DOHH2 (cell line): ENCODE measurements at regions not wholly inside any gene's neighbourhood (a gene's known extent, or its start where the extent isn't known, plus 50 kb on each side); places are given as distances from the start of the nearest gene placed in this dataset.

Source experiments
- H3F3A ChIP-seq: fragments of 200-600 bp; sonication (generic), shearing (Covaris generic); 2 replicates; pipeline ENCODE4 v1.6.0; 2016; ENCODE audit warnings: antibody characterized with exemption, mild to moderate bottlenecking; ENCODE audit not compliant: control insufficient read depth, insufficient read depth
- H3K27ac ChIP-seq: fragments of 200-600 bp; sonication (generic); 2 replicates; pipeline ENCODE4 v1.5.1; 2014; ENCODE audit warnings: low read depth, mild to moderate bottlenecking, low read length, moderate library complexity
- H3K27me3 ChIP-seq: fragments of 200-600 bp; sonication (generic); 2 replicates; pipeline ENCODE4 v1.6.1; 2014; ENCODE audit warnings: mild to moderate bottlenecking, low read length, mixed read lengths; ENCODE audit not compliant: control insufficient read depth
- H3K36me3 ChIP-seq: fragments of 200-600 bp; sonication (generic); 2 replicates; pipeline ENCODE4 v1.6.1; 2014; ENCODE audit warnings: mild to moderate bottlenecking, low read length, moderate library complexity, mixed read lengths; ENCODE audit not compliant: control insufficient read depth
- H3K4me1 ChIP-seq: fragments of 200-600 bp; sonication (generic); 2 replicates; pipeline ENCODE4 v1.6.1; 2014; ENCODE audit warnings: mild to moderate bottlenecking, low read length, mixed read lengths; ENCODE audit not compliant: control insufficient read depth
- H3K4me2 ChIP-seq: fragments of 200-600 bp; sonication (generic); 2 replicates; pipeline ENCODE4 v1.6.0; 2014; ENCODE audit warnings: mild to moderate bottlenecking, low read length, moderate library complexity
- H3K4me3 ChIP-seq: fragments of 200-600 bp; sonication (generic); 2 replicates; pipeline ENCODE4 v1.5.1; 2014; ENCODE audit warnings: mild to moderate bottlenecking, low read length, mixed read lengths
- H3K79me2 ChIP-seq: fragments of 200-600 bp; sonication (generic); 2 replicates; pipeline ENCODE4 v1.6.1; 2014; ENCODE audit warnings: mild to moderate bottlenecking, low read length, mixed read lengths; ENCODE audit not compliant: control insufficient read depth
- H3K9me2 ChIP-seq: fragments of 200-600 bp; sonication (generic); replicated peaks from 2 replicates; pipeline ENCODE4 v1.6.1; 2014; ENCODE audit warnings: mild to moderate bottlenecking, low read length, mixed read lengths; ENCODE audit not compliant: control insufficient read depth
- H3K9me3 ChIP-seq: fragments of 200-600 bp; sonication (generic); 2 replicates; pipeline ENCODE4 v1.6.1; 2014; ENCODE audit warnings: antibody characterized with exemption, low read length, mixed read lengths; ENCODE audit not compliant: control insufficient read depth, insufficient read depth
- H4K20me1 ChIP-seq: fragments of 200-600 bp; sonication (generic); 2 replicates; pipeline ENCODE4 v1.6.0; 2014; ENCODE audit warnings: low read depth, mild to moderate bottlenecking, antibody characterized with exemption, low read length, moderate library complexity; ENCODE audit not compliant: control insufficient read depth, insufficient read depth
- CTCF ChIP-seq: fragments of 200-600 bp; sonication (generic); IDR thresholded peaks from one replicate; pipeline ENCODE4 v1.5.1; 2014; ENCODE audit warnings: antibody characterized with exemption, mild to moderate bottlenecking, low read depth, low read length; ENCODE audit not compliant: poor library complexity, severe bottlenecking
- EZH2phosphoT487 ChIP-seq: fragments of 200-600 bp; sonication (generic); IDR thresholded peaks from 2 replicates; pipeline ENCODE4 v1.6.1; 2017; ENCODE audit warnings: borderline replicate concordance, mild to moderate bottlenecking, antibody characterized with exemption, low read length, moderate library complexity, mixed read lengths

GRCh38 chr14:39768589-39768988, 336.4 kb upstream of the FBXO33 start:
- H3K9me2 ChIP-seq = no peaks in the 10 kb centered on the region
- no peak overlapping the region for H3K4me2 ChIP-seq
- no peaks in the 10 kb centered on the region for H3K79me2 ChIP-seq
- peaks cover 2% of the 10 kb centered on the region; the same call in 1 of the 2 replicates for H3K9me3 ChIP-seq
- H3K27me3 ChIP-seq = no peaks in the 10 kb centered on the region
- H3K36me3 ChIP-seq = no peaks in the 10 kb centered on the region
- TF ChIP-seq EZH2phosphoT487 (no peak), CTCF (no peak)
- no peaks in the 10 kb centered on the region for H3F3A ChIP-seq
- no peaks in the 10 kb centered on the region for H3K4me1 ChIP-seq
- no peak overlapping the region for H3K4me3 ChIP-seq
- no peak overlapping the region for H3K27ac ChIP-seq
- H4K20me1 ChIP-seq = no peaks in the 10 kb centered on the region

- Histone ChIP-seq H3K9me3 (peaks cover 2% of the 10 kb centered on the region; the same call in 1 of the 2 replicates), H3K27ac (no peak overlapping the region), H3K4me3 (no peak overlapping the region), H3K79me2 (no peaks in the 10 kb centered on the region), H3K9me2 (no peaks in the 10 kb centered on the region), H3K27me3 (no peaks in the 10 kb centered on the region), H3K4me2 (no peak overlapping the region), H4K20me1 (no peaks in the 10 kb centered on the region), H3K36me3 (no peaks in the 10 kb centered on the region), H3K4me1 (peaks cover 12% of the 10 kb centered on the region), H3F3A (no peaks in the 10 kb centered on the region)
- TF ChIP-seq EZH2phosphoT487 = no peak
- no peak for TF ChIP-seq CTCF
These were observed 334.3 kb upstream of the FBXO33 start for GRCh38 chr14:39766397-39767000.

GRCh38 chr14:39765676-39766075, 333.4 kb upstream of the FBXO33 start:
- H3K4me1 ChIP-seq = peaks cover 12% of the 10 kb centered on the region
- no peak overlapping the region for H3K4me3 ChIP-seq
- H3K9me2 ChIP-seq = no peaks in the 10 kb centered on the region
- H3K9me3 ChIP-seq = peaks cover 2% of the 10 kb centered on the region; the same call in 1 of the 2 replicates
- H3K4me2 ChIP-seq = no peak overlapping the region
- no peaks in the 10 kb centered on the region for H3K79me2 ChIP-seq
- H3K36me3 ChIP-seq = no peaks in the 10 kb centered on the region
- no peaks in the 10 kb centered on the region for H3F3A ChIP-seq
- no peak for TF ChIP-seq CTCF
- TF ChIP-seq EZH2phosphoT487 = no peak
- H4K20me1 ChIP-seq = no peaks in the 10 kb centered on the region
- H3K27ac ChIP-seq = no peak overlapping the region
- no peaks in the 10 kb centered on the region for H3K27me3 ChIP-seq
